ENCODE measurements at regions not wholly inside any gene's neighbourhood (a gene's known extent, or its start where the extent isn't known, plus 50 kb on each side); places are given as distances from the start of the nearest gene placed in this dataset.

DNA sequence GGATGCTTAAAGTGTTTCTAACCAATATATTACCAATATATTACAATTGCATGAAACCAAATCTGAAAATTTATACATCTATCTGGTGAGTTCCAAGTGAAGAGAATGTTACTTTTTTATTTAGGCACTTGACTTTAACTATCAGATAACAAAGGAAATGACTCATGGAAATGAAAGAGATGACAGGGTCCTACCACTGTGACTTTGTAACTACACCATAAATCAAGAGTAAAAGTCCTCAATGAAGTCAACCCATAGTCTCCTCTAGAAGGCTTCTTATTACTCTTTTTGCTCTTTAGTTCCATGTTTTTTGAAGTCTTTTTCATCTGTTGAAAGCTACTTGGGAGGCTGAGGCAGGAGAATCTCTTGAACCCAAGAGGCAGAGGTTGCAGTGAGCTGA lies 545.0 kb upstream of the PIK3C3 start:
- Histone ChIP-seq H3K4me1 (ENCODE audit: control insufficient read depth in 4 of 4, insufficient read depth in 4 of 4, low read length in 3 of 4) (no peaks in the 10 kb centered on the region), H3K4me3 (ENCODE audit: low read depth in 1 of 3, low read length in 3 of 3) (no peak overlapping the region), H3K27ac (ENCODE audit: low read depth in 1 of 2, low read length in 2 of 2) (no peak overlapping the region), H3K9me3 (ENCODE audit: control insufficient read depth in 4 of 4, low read length in 3 of 4) (no peaks in the 10 kb centered on the region), H3K9ac (ENCODE audit: low read depth in 1 of 2, low read length in 2 of 2) (no peak overlapping the region), H3K36me3 (ENCODE audit: control insufficient read depth in 4 of 4, insufficient read depth in 3 of 4, low read depth in 1 of 4, low read length in 3 of 4) (no peaks in the 10 kb centered on the region), H3K27me3 (ENCODE audit: control insufficient read depth in 4 of 4, insufficient read depth in 4 of 4, low read length in 3 of 4) (no peaks in the 10 kb centered on the region)
- DNase-seq (ENCODE audit: low spot score) = no peak
- no peak for TF ChIP-seq TAF1 (conservative IDR thresholded peaks at IDR 0.05)
- no peak for TF ChIP-seq YY1 (IDR thresholded peaks at IDR 0.05)
- TF ChIP-seq HNF4G (IDR thresholded peaks at IDR 0.05) = no peak

DNA sequence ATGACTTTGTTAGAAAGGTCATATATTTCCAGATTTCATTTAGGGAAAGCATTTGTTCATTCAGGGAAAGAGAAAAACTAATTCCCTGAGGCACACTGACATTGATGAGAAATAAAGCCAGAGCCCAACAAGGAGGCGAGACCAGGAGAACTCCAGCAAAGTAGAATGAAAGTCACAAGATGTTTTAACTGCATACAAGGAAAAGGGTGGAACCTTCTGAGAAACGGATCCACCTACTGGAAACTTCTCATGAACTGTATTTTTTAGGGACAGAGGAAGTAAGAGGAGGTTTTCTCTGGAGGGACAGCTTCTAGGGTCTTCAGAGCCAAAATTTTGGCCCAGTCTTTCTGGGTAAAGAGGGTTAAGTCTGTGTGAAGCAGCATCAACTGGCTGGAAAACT lies 548.2 kb upstream of the PIK3C3 start:
- no peak for DNase-seq (ENCODE audit: low spot score)
- Histone ChIP-seq H3K27me3 (ENCODE audit: control insufficient read depth in 4 of 4, insufficient read depth in 4 of 4, low read length in 3 of 4) (no peaks in the 10 kb centered on the region), H3K4me1 (ENCODE audit: control insufficient read depth in 4 of 4, insufficient read depth in 4 of 4, low read length in 3 of 4) (no peaks in the 10 kb centered on the region), H3K36me3 (ENCODE audit: control insufficient read depth in 4 of 4, insufficient read depth in 3 of 4, low read depth in 1 of 4, low read length in 3 of 4) (no peaks in the 10 kb centered on the region), H3K9me3 (ENCODE audit: control insufficient read depth in 4 of 4, low read length in 3 of 4) (no peaks in the 10 kb centered on the region), H3K4me3 (ENCODE audit: low read depth in 1 of 3, low read length in 3 of 3) (no peak overlapping the region), H3K27ac (ENCODE audit: low read depth in 1 of 2, low read length in 2 of 2) (no peak overlapping the region), H3K9ac (ENCODE audit: low read depth in 1 of 2, low read length in 2 of 2) (no peak overlapping the region)
- WGBS = 66% methylated on average over 2 of the region's 2 CpGs
- TF ChIP-seq JUND (IDR thresholded peaks at IDR 0.05) (no peak), EGR1 (IDR thresholded peaks at IDR 0.05; ENCODE audit: low read depth in 2 of 2) (no peak), SP1 (IDR thresholded peaks at IDR 0.05) (no peak), NR2F2 (IDR thresholded peaks at IDR 0.05) (no peak), GABPA (IDR thresholded peaks at IDR 0.05 in 1 of 2, conservative IDR thresholded peaks at IDR 0.05 in 1 of 2) (no peak), RXRA (IDR thresholded peaks at IDR 0.05) (no peak), FOXA2 (IDR thresholded peaks at IDR 0.05) (no peak), FOXA1 (IDR thresholded peaks at IDR 0.05) (no peak), HNF4A (conservative IDR thresholded peaks at IDR 0.05) (no peak), TAF1 (conservative IDR thresholded peaks at IDR 0.05) (no peak)
- TF ChIP-seq, protein P1, sequence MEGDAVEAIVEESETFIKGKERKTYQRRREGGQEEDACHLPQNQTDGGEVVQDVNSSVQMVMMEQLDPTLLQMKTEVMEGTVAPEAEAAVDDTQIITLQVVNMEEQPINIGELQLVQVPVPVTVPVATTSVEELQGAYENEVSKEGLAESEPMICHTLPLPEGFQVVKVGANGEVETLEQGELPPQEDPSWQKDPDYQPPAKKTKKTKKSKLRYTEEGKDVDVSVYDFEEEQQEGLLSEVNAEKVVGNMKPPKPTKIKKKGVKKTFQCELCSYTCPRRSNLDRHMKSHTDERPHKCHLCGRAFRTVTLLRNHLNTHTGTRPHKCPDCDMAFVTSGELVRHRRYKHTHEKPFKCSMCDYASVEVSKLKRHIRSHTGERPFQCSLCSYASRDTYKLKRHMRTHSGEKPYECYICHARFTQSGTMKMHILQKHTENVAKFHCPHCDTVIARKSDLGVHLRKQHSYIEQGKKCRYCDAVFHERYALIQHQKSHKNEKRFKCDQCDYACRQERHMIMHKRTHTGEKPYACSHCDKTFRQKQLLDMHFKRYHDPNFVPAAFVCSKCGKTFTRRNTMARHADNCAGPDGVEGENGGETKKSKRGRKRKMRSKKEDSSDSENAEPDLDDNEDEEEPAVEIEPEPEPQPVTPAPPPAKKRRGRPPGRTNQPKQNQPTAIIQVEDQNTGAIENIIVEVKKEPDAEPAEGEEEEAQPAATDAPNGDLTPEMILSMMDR (IDR thresholded peaks at IDR 0.05; ENCODE audit: low read depth, low read length, missing input control) = no peak
- TF ChIP-seq, protein P2, sequence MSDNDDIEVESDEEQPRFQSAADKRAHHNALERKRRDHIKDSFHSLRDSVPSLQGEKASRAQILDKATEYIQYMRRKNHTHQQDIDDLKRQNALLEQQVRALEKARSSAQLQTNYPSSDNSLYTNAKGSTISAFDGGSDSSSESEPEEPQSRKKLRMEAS (IDR thresholded peaks at IDR 0.05) = no peak
- TF ChIP-seq, protein P3, sequence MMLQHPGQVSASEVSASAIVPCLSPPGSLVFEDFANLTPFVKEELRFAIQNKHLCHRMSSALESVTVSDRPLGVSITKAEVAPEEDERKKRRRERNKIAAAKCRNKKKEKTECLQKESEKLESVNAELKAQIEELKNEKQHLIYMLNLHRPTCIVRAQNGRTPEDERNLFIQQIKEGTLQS (IDR thresholded peaks at IDR 0.05) = no peak
- TF ChIP-seq, protein P4, sequence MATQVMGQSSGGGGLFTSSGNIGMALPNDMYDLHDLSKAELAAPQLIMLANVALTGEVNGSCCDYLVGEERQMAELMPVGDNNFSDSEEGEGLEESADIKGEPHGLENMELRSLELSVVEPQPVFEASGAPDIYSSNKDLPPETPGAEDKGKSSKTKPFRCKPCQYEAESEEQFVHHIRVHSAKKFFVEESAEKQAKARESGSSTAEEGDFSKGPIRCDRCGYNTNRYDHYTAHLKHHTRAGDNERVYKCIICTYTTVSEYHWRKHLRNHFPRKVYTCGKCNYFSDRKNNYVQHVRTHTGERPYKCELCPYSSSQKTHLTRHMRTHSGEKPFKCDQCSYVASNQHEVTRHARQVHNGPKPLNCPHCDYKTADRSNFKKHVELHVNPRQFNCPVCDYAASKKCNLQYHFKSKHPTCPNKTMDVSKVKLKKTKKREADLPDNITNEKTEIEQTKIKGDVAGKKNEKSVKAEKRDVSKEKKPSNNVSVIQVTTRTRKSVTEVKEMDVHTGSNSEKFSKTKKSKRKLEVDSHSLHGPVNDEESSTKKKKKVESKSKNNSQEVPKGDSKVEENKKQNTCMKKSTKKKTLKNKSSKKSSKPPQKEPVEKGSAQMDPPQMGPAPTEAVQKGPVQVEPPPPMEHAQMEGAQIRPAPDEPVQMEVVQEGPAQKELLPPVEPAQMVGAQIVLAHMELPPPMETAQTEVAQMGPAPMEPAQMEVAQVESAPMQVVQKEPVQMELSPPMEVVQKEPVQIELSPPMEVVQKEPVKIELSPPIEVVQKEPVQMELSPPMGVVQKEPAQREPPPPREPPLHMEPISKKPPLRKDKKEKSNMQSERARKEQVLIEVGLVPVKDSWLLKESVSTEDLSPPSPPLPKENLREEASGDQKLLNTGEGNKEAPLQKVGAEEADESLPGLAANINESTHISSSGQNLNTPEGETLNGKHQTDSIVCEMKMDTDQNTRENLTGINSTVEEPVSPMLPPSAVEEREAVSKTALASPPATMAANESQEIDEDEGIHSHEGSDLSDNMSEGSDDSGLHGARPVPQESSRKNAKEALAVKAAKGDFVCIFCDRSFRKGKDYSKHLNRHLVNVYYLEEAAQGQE (IDR thresholded peaks at IDR 0.05) = no peak

Data from liver (tissue), 8 donors.